HG03159 (cell line): ENCODE measurements at regions not wholly inside any gene's neighbourhood (a gene's known extent, or its start where the extent isn't known, plus 50 kb on each side); places are given as distances from the start of the nearest gene placed in this dataset.

ENCODE experiments used
- ATAC-seq: cut with Tn5 transposase; IDR thresholded peaks from one replicate; pipeline ENCODE4 v1.9.1; 2021; ENCODE audit warnings: mild to moderate bottlenecking, moderate library complexity; ENCODE audit not compliant: unreplicated experiment

DNA sequence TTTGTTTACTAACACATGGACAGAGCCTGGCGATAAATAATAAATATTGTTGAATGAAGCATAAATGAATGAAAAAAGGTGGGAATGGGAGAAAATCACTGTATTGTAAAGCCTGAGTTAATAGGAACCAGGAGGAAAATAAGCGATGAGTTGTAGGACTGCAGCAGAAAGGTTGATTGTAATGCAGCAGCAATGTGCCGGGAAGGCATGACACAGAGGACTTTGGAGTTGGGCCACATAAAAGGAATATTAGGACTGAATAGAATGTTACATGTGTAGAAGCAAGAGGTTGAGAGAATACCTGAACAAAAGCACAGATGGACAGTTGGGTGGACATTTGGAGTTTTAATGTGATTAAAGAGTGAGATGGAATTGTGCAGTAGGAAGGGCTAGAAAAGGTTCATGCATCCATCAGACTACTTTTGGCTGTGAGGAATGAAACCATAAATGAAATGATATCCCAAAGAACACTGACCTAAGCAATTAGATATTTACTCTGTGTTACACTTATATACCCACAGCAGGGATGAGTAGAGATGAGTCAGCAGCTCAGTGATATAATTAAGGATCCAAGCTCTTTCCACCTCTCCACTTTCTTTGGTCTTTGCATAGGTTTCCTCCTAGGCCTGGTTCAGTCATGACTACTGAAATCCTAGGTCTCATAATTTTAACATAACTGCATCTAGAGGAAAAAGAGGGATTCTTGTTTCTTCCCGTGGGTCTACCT lies 55.4 kb downstream of the CCER1 start:
- no peak for ATAC-seq

DNA sequence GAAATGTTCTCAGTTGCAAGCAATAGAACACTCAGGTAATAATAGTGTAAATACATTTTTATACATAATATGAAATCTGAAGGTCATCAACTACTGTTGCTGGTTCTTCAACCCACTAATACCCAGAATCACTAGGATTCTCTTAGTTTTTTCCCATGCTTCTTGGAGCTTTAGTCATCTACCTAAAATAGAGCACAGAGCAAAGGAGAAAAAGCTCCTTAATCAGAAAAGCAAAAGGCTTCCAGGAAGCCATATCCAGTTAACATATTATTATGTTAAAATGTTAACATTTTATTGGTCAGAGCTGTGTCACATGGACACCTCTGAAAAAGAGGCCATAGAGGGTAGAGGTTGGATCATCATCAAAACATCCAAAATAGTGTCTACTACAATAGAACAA lies 57.0 kb downstream of the CCER1 start:
- no peak for ATAC-seq

DNA sequence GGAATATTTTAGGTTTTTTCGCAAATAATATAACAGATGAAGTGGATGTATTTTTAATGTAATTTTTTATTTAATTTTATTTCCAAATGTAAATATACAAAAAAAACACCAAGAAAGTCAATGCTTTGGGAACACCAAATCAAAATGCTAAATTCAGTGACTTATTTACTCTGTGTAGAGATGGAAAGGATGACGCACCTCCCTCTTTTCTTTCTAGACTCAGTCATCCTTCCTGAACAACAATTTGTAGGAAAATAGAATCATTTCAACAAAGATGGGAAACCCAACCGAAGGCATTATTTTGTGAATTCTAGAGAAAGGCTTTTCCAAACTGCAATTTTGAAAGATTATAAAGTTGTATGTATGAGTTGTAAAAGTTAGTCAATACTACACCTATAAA lies 57.7 kb downstream of the CCER1 start:
- ATAC-seq, result no peak

DNA sequence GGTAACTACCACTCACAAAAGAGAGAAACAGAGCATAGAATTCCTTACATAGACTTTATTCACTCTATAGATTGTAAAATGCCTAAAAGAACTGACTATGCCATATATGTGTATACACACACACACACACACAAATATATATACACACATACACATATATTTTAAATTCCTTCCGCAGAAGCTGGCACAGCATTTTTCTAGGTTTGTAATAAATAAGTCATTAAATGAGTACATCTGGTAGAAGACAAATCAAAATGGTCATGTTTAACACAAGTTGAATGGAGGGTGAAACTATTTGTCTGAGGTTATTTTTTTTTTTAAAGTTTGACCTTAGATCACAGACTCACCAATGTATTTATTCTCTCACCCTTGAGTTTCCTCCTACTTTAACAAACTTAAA lies 58.2 kb downstream of the CCER1 start:
- no peak for ATAC-seq

DNA sequence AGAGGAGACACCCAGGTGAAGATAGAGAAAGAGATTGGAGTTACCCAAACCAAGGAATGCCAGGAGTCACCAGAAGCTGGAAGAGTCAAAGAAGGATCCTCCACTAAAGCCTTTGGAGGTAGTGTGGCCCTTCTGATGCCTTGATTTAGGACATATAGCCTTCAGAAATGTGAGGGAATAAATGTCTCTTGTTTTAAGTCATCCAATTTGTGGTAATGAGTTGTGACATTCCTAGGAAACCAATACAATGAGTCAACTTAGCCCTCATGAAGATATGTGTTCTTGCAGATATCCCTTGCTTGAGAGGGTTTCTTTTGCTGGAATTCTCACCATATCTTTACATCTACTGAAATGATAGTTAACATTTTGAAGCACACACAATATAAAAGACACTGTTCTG lies 58.8 kb downstream of the CCER1 start:
- ATAC-seq, result no peak

DNA sequence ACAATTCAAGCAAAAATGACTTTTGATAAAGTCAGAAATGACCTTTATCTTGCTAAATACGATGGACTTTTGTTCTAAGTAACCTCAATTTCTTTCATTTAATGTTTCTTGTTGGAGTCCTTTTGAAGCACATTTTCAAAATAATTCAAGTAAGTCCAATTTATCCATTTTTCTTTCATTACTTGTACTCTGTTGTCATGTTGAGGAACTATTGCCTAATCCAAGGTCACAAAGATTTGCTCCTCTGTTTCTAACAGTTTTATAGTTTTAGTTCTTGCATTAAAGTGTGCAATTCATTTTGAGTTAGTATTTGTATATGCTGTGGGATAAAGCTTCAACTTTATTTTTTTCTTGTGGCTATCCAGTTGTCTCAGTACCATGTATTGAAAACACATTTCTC lies 66.7 kb downstream of the CCER1 start:
- no peak for ATAC-seq

DNA sequence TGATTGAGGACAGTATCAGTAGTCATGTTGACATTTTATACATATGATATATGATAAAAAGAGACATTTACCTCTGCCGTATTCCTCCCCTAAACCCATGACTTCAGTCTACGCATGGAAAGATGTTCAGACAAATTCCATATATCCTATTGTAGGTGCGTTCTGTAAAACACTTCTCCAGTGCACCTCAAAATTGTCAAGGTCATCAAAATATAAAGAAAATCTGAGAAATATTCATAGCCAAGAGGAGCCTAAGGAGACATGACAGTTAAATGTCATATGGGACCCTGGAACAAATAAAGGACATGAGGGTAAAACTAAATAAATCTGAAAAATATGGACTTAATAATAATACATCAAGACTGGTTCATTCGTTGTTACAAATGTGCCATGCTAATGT lies 71.5 kb downstream of the CCER1 start:
- ATAC-seq, result no peak

DNA sequence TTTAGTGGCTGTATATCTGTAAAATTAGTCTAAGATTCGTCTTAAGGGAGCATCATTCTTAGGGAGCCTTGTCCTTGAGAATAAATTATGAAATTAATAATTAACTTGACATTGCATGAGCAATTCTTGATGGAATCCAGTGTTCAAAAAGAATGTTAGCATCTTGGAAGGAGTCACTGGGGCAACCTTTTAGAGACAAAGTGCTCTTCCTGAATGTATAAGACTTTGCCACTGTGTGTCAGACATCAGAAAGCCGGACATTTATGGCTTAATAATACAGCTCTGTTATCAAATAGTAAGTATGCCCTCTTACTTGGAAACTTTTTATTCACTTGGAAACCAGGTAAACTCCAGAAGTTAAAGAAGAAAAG lies 83.3 kb downstream of the CCER1 start:
- ATAC-seq, result no peak

DNA sequence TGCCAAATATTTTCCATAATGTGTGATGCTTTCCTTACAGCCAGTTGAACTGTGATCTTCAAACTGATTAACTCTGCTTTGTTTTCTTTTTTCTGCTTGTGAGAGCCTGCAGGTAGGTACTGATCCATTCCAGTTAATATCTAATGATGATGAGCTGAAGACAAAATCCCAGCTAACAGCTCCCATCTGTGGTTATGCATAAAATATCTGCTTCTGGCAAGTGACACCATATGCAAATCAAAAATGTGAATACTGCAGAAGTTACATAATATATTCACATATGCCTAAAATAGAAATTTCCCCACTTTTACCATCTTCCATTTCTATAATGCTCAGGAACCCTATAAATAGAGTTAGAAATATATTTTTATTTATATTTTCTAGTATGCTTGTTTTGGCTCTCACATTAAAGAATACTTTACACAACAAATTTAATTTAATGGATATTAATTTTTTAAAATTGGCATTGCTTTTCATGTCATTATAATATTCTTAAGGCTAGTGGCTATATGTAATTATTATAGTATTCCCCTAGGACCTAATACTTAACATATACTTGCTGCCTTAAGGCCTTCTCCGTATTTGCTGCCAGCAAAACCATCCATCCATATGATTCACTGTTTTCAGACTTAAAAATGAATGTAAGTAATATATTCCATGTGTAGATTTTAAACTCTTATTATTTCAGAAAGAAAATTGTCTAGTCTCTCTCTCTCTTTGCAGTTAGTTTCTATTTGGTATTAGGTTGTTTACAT lies 83.8 kb downstream of the CCER1 start:
- ATAC-seq, result no peak

DNA sequence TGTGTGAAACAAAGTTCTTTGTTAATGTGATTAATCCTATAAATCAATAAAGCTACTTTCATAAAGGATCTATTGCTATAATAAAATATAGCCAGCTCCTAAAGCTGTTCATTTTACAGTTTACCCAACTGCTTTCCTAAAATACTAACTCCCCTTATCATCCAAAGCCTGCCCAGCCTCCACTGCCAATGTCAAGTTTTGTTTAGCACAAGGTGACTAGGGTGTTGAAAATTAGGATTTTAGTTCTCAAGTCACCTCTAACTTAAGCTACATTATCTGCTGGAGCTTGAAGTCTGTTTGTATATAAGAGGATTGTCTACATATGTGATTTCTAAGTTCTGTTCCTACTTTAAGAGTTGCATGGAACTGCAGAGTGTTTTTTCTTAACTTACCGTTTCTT lies 86.3 kb downstream of the CCER1 start:
- no peak for ATAC-seq

DNA sequence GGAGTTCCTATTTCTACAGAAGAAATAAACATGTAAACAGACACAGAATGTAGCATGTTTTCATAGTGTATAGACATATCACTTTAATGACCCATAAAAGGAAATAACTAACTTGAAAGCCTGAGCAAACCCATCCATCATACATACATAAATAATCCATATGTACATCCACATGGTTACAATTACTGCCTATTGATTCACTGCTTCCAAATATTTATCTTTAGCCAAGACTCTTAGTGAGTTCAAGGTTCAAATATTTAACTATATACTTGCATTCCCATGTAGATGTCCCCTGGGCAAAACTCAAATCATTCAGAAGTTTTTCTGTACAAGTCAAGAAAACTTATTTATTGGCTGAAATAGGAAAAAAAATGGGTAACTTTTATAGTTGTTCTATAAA lies 95.4 kb downstream of the CCER1 start:
- ATAC-seq, result no peak

DNA sequence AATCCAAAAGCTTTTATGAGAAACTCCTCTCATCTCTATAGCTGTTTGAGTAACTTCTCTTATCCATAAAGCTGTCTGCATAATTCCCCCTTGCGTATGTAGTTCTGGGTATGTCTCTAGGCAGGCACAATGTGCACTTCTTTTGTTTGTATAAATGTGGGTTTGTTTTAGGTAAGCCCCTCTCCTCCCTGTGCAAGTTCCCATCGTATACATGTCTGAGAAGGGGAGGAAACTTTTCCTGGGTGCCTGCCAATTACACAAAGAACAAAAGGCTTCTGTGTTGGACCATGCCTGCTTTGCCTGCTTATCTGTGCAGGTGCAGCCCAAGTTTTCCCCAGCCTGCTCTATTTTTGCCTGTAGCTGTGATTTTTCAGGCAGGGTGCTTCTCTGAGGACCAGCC lies 96.7 kb downstream of the CCER1 start:
- ATAC-seq, result no peak

DNA sequence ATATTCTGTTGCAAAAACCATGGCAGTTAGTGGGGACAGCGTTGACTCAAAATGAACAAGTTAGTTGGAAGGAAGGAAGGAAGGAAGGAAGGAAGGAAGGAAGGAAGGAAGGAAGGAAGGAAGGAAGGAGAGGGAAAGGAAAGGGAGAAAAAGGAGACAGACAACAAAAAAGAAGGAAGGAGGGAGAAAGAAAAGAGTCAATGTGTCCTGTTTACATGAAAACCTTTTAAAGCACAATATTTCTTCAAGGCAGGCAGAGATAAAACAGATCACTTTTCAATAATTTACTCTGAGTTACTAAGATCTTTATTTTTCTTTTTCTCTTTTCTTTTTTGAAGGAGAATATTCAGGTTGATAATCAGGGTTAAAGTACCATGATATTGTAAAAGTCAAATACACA lies 99.4 kb downstream of the CCER1 start:
- no peak for ATAC-seq

DNA sequence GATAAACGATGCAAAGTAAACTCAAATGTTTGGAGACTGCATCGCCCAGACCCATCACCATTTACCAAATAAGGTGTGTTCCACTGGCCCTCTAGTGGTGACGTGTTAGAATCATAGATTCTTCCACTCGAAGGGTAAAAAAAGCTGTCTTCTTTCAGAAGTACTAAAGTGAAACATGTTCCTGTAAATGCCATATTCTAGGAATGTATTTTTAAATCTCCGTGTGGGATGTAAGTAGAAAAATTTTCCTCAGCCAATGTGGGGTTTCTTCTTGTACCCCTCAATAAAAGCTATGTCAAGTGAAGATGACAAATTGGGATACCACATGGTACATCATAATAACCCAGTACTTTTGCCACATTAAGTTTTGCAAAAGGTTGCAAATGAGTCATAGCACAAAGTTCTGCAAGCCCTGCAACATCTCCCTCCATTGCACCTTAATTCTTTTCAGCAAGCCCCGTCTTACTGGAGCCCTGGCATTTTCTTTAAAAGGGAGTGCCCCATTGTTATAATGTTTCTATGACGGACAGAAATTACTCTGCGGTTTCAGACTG lies 100.8 kb downstream of the CCER1 start:
- peak; percentile 93 for ATAC-seq

DNA sequence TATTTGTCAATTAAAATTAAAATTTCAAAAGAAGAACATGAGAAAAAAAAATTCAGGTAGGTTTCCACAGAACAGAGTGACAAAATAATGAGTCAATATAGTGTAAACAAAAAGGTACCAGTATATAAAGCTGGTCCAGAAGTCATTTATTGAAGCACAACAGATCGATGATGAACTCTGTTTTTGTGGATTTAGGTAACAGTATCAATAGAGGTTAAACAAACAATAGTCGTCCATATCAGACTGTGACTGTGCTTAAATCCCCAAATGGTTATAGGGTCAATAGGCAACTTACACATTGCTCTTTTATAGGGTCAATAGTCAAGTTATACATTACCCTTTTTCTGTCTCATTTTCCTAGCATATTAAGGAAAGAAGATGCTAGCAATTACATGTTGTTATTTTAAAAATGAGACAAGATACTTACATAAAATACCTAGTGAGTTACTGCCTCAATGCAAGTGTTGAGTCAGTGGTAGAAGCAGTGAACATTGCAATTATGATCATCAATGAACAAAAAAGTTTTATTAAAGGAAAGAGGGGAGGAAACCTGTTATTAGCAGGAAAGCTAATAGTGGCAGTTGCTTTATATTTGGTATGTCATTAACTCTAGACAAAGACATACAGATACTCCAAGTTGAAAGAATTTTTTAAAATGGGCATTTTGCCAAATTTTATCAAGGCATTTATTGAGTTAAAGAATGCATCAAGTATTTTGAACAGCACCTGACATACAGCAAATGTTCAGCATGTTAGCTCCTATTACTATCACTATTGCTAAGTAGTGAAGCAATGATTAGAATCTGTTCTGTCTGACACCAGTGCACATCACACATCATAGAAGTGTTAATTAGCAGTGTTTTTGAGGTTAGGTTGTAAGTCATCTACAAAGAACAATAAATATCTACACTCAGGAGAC lies 102.9 kb downstream of the CCER1 start:
- ATAC-seq, result no peak

DNA sequence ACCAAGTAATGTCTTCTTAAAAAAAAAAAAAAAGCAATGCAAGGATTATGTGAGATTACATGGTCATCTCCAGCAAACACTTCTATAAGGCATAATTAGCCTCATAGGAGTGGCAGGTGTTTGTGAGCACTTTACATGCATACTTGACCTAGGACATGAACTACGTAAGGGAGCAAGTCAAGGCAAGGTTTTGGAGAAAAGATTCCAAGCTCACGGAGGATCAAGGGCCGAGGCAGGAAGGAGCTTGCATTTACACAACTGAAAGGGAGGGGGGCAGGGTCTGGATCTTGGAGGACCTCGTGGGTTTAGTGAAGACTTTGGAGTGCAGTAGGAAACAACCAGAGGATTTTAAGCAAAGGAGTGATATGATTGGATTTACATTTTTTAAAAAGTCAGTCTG lies 112.5 kb downstream of the CCER1 start:
- no peak for ATAC-seq

DNA sequence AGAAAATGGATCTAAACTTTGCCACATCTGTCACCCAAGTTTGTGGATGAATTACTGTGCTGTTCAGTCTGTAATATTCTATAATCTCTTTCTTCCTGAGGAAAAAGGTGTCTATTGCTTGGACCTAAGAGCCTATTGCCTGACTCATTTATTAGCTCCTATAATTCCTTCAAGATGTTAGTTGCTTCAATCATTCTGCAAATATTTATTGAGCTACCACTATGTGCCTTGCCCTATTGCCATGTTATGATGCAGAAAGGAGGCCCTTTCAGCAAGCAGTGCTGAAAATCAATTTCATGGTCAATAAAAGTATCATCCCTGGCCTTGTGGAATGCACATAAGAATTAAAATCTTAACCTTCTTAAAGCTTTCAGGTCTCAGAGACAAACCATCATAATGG lies 113.6 kb downstream of the CCER1 start:
- ATAC-seq, result no peak

DNA sequence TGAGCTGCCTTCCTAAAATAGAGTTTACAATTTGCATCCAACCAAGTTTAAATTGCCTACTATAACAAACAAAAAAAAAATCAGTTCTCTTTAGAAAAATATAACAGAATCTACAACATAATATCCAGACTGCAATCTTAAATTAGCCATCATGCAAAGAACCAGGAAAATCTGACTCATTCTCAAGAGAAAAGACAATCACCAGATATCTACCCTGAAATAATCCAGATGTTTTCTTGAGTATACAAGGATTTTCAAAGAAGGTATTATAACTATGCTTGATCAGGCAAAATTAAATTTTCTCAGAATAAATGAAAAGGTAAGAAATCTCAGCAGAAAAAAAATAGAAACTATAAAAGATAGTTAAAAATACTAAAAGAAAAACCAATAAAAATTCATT lies 115.6 kb downstream of the CCER1 start:
- no peak for ATAC-seq

DNA sequence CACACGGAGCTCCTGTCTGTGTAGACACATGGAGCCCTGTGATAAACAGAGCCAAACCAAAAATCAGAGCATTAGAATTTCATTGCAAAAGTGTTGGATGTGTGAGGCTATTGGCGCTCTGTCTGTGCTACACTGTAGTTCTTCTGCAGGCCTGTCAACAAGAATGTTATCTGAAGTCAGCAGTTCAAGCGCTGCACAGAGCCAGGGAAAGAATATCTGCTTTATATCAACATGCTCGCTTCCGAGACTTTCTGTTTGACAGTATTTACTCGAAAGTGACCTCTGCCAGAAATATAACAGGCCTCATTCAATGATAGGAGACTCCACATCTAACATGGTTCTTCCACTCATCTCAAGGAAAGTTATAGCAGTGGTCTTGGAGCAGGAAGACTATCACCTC lies 118.3 kb downstream of the CCER1 start:
- no peak for ATAC-seq

DNA sequence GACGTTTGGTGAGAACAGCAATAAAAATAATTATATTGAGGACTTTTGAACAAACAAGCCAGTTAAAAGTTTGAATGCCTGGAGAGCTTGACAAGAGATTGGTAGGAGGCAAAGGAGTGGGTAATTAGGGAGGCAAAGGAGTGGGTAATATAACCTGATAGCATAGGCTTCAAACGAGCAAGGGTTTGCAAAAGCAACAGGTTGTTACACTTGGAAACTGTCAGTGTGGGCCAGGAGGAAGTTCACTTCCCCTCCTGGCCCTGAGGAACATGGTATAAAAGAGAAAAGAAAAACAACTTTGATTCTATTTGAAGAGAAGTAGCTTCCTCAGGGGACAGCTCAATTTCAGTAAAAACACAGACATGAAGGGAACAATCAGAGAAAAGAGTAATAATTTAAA lies 121.7 kb downstream of the CCER1 start:
- ATAC-seq, result no peak

DNA sequence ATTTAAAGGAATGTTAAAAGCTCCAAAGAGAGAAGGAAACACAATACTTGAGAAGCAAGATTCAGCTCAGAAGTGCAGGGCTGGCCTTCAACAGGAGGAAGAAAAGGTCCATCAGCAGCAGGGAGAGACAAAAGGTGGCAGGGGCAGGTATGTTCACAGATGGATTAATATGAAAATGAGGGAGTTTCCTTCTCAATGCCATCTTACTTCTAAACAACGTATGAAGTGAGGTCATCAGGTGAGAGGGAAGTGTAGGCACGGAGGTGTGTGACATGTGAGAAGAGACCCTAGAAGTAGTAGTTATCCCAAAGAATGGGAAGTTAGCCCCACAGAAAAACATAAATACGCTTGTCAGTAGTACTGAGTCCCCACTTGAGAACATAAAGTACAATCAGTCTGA lies 122.5 kb downstream of the CCER1 start:
- ATAC-seq, result no peak
